CD4-positive, CD25-positive, alpha-beta regulatory T cell (primary cell): ENCODE measurements at regions not wholly inside any gene's neighbourhood (a gene's known extent, or its start where the extent isn't known, plus 50 kb on each side); places are given as distances from the start of the nearest gene placed in this dataset.

ENCODE experiments used
- ATAC-seq, 2 donors: fragments of 150-1000 bp; cut with Tn5 transposase; one replicate each; pipeline ENCODE4 v1.10.0; 2021; ENCODE audit warnings: low read depth in 2 of 2, moderate number of reproducible peaks in 2 of 2, moderate library complexity in 1 of 2
- DNase-seq, 3 donors: peaks; one replicate each; pipeline versions ENCODE4 v3.0.0 to v3.0.0-alpha.2; 2012 to 2022; ENCODE audit warnings: mixed read lengths in 1 of 3
- H3K27ac ChIP-seq: one replicate; pipeline ENCODE4 v1.7.0; 2013; ENCODE audit warnings: mild to moderate bottlenecking, low read length; ENCODE audit not compliant: insufficient read depth, poor library complexity, severe bottlenecking
- H3K27me3 ChIP-seq: one replicate; pipeline ENCODE4 v1.7.0; 2013; ENCODE audit warnings: low read length; ENCODE audit not compliant: control insufficient read depth, insufficient read depth
- H3K36me3 ChIP-seq: one replicate; pipeline ENCODE4 v1.7.0; 2013; ENCODE audit warnings: mild to moderate bottlenecking, low read length, moderate library complexity; ENCODE audit not compliant: control insufficient read depth, insufficient read depth
- H3K4me1 ChIP-seq: 2 replicates; pipeline ENCODE4 v1.7.0; 2013; ENCODE audit warnings: mild to moderate bottlenecking, low read length; ENCODE audit not compliant: insufficient read depth, control insufficient read depth, poor library complexity, severe bottlenecking
- H3K4me3 ChIP-seq: one replicate; pipeline ENCODE4 v1.7.0; 2013; ENCODE audit warnings: low read depth, mild to moderate bottlenecking, low read length, moderate library complexity
- H3K9me3 ChIP-seq, 2 experiments: 1 replicate in 1 of 2; 2 replicates in 1 of 2; pipeline ENCODE4 v1.7.0; 2013; ENCODE audit warnings: low read length in 2 of 2, mild to moderate bottlenecking in 1 of 2, moderate library complexity in 1 of 2; ENCODE audit not compliant: control insufficient read depth in 2 of 2
- H3K27ac Mint-ChIP-seq, 3 donors: one replicate each; pipeline ENCODE4 v1.8.0; 2020 to 2022; ENCODE audit warnings: mild to moderate bottlenecking in 3 of 3, mixed read lengths in 3 of 3, moderate library complexity in 2 of 3
- H3K27me3 Mint-ChIP-seq: one replicate; pipeline ENCODE4 v1.8.0; 2022; ENCODE audit warnings: mild to moderate bottlenecking, mixed read lengths
- H3K36me3 Mint-ChIP-seq: one replicate; pipeline ENCODE4 v1.8.0; 2020; ENCODE audit warnings: mixed read lengths
- H3K4me1 Mint-ChIP-seq, 4 donors: one replicate each; pipeline ENCODE4 v1.8.0; 2020 to 2022; ENCODE audit warnings: mixed read lengths in 4 of 4, mild to moderate bottlenecking in 1 of 4
- H3K4me3 Mint-ChIP-seq, 4 donors: one replicate each; pipeline ENCODE4 v1.8.0; 2020 to 2022; ENCODE audit warnings: mild to moderate bottlenecking in 4 of 4, mixed read lengths in 4 of 4, moderate library complexity in 3 of 4
- H3K9me3 Mint-ChIP-seq, 7 donors: one replicate each; pipeline ENCODE4 v1.8.0; 2020 to 2022; ENCODE audit warnings: mixed read lengths in 7 of 7, mild to moderate bottlenecking in 3 of 7, moderate library complexity in 2 of 7

- Histone ChIP-seq H3K9me3 (no peaks in the 10 kb centered on the region), H3K4me1 (no peaks in the 10 kb centered on the region), H3K27me3 (no peaks in the 10 kb centered on the region), H3K36me3 (no peaks in the 10 kb centered on the region), H3K4me3 (no peak overlapping the region), H3K27ac (no peak overlapping the region)
- H3K27ac Mint-ChIP-seq = no peak overlapping the region
- H3K4me1 Mint-ChIP-seq = no peaks in the 10 kb centered on the region
- peaks cover 4% of the 10 kb centered on the region for H3K27me3 Mint-ChIP-seq
- H3K36me3 Mint-ChIP-seq = no peaks in the 10 kb centered on the region
- peaks cover 0 to 3% (median 0%) of the 10 kb centered on the region in 7 donors for H3K9me3 Mint-ChIP-seq
- no peak overlapping the region for H3K4me3 Mint-ChIP-seq
- ATAC-seq (no peak), DNase-seq (no peak)
Measured at GRCh38 chr7:97659363-97660045, 72.4 kb upstream of the TAC1 start.

DNA sequence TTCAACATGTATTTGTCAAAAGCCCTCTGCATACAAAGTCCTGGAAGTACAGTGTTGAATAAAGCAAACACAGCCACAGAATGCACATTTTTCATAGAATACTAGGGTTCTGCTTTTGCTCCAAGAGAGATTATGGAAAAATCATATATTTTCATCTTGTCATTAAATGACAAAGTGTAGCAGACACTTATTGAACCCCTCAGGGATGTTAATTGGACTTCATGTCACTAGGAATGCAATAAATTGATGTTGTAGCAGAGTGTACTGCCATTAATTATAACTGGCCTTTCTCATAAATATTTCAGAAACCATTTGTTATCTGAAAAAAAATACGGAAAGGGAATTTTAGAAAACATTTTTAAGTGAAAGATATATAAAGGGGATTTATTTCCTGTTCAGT is 64.5 kb upstream of the TAC1 start:
- peaks cover 4% of the 10 kb centered on the region for H3K27me3 Mint-ChIP-seq
- H3K36me3 Mint-ChIP-seq = no peaks in the 10 kb centered on the region
- no peaks in the 10 kb centered on the region for H3K27me3 ChIP-seq
- H3K4me3 Mint-ChIP-seq = no peak overlapping the region
- ATAC-seq (no peak), DNase-seq (no peak)
- H3K9me3 Mint-ChIP-seq = peaks cover 0 to 7% (median 0%) of the 10 kb centered on the region in 7 donors
- H3K4me3 ChIP-seq = no peak overlapping the region
- no peak overlapping the region for H3K27ac ChIP-seq
- no peaks in the 10 kb centered on the region for H3K4me1 ChIP-seq
- H3K27ac Mint-ChIP-seq = no peak overlapping the region
- no peaks in the 10 kb centered on the region for H3K36me3 ChIP-seq
- no peaks in the 10 kb centered on the region for H3K4me1 Mint-ChIP-seq
- H3K9me3 ChIP-seq = no peaks in the 10 kb centered on the region

GRCh38 chr7:97671571-97671970 is 60.3 kb upstream of the TAC1 start:
- Histone ChIP-seq H3K27ac (no peak overlapping the region), H3K36me3 (no peaks in the 10 kb centered on the region), H3K4me3 (no peak overlapping the region), H3K9me3 (no peaks in the 10 kb centered on the region), H3K4me1 (no peaks in the 10 kb centered on the region), H3K27me3 (no peaks in the 10 kb centered on the region)
- Mint-ChIP-seq H3K4me1 (no peaks in the 10 kb centered on the region), H3K9me3 (peaks cover 0 to 7% (median 0%) of the 10 kb centered on the region in 7 donors), H3K36me3 (no peaks in the 10 kb centered on the region), H3K27me3 (peaks cover 4% of the 10 kb centered on the region), H3K4me3 (no peak overlapping the region), H3K27ac (no peak overlapping the region)
- ATAC-seq (no peak), DNase-seq (no peak)

- H3K36me3 ChIP-seq = no peaks in the 10 kb centered on the region
Measured at GRCh38 chr7:97680622-97681021, 51.3 kb upstream of the TAC1 start.

More at GRCh38 chr7:97680622-97681021, 51.3 kb upstream of the TAC1 start:
- no peak for DNase-seq
- Mint-ChIP-seq H3K9me3 (peaks cover 0 to 2% (median 0%) of the 10 kb centered on the region in 7 donors), H3K27me3 (no peaks in the 10 kb centered on the region), H3K4me3 (no peak overlapping the region), H3K4me1 (no peaks in the 10 kb centered on the region), H3K27ac (no peak overlapping the region), H3K36me3 (no peaks in the 10 kb centered on the region)
- no peaks in the 10 kb centered on the region for H3K9me3 ChIP-seq
- H3K27ac ChIP-seq = no peak overlapping the region
- peaks cover 1% of the 10 kb centered on the region for H3K27me3 ChIP-seq
- H3K4me3 ChIP-seq = no peak overlapping the region
- H3K4me1 ChIP-seq = no peaks in the 10 kb centered on the region
- no peak for ATAC-seq
